ENCODE measurements at regions not wholly inside any gene's neighbourhood (a gene's known extent, or its start where the extent isn't known, plus 50 kb on each side); places are given as distances from the start of the nearest gene placed in this dataset.

GRCh38 chr2:168304024-168304681 is 56.8 kb upstream of the STK39 start:
- in situ Hi-C loops (cut with MboI) = no loop called here
- Histone ChIP-seq H3K4me1 (replicated peaks in 1 of 2; ENCODE audit: control insufficient read depth in 2 of 2, insufficient read depth in 2 of 2, low read length in 2 of 2) (no peaks in the 10 kb centered on the region), H4K20me1 (replicated peaks; ENCODE audit: control insufficient read depth, insufficient read depth, low read length) (no peaks in the 10 kb centered on the region), H3K9ac (ENCODE audit: insufficient read depth in 1 of 2, low read depth in 2 of 2, low read length in 2 of 2) (no peak overlapping the region), H3K27ac (ENCODE audit: extremely low read depth, low read depth, low read length) (no peak overlapping the region), H3K36me3 (ENCODE audit: control insufficient read depth, insufficient read depth, low read length) (no peaks in the 10 kb centered on the region), H3K27me3 (ENCODE audit: control insufficient read depth in 2 of 2, insufficient read depth in 2 of 2, low read length in 2 of 2) (no peaks in the 10 kb centered on the region), H3K4me3 (no peak overlapping the region), H3K4me2 (ENCODE audit: insufficient read depth, low read length) (no peak overlapping the region), H2AFZ (ENCODE audit: low read depth, low read length) (no peak overlapping the region), H3K9me3 (replicated peaks; ENCODE audit: control insufficient read depth, insufficient read depth, low read depth, low read length) (no peaks in the 10 kb centered on the region), H3K79me2 (ENCODE audit: control insufficient read depth, insufficient read depth, low read length) (no peaks in the 10 kb centered on the region), H3K9me1 (ENCODE audit: control insufficient read depth, insufficient read depth, low read length) (no peaks in the 10 kb centered on the region)
- FAIRE-seq = no peak
- intact Hi-C loops (cut with micrococcal nuclease) = no loop called here
- ChIA-PET POLR2A (no interaction called here), CTCF (ENCODE audit: low intra/inter-chr PET ratio) (no interaction called here)
- DNase-seq (ENCODE audit: extremely low read depth in 1 of 4, low spot score in 3 of 4) = no peak
- ATAC-seq = no peak
- no TSS peak for BruUV-seq (replicated peaks)
- TF ChIP-seq NCOA1 (IDR thresholded peaks at IDR 0.05; ENCODE audit: low read depth) (no peak), ZNF146 (CRISPR knock-in tag; IDR thresholded peaks at IDR 0.05; ENCODE audit: unreplicated experiment) (no peak), NFXL1 (CRISPR knock-in tag; IDR thresholded peaks at IDR 0.05) (no peak), KLF13 (tag; IDR thresholded peaks at IDR 0.05; ENCODE audit: borderline replicate concordance, low read depth) (no peak), CC2D1A (IDR thresholded peaks at IDR 0.05) (no peak), RCOR1 (IDR thresholded peaks at IDR 0.05; ENCODE audit: borderline replicate concordance in 1 of 2, low read depth in 2 of 2, low read length in 2 of 2) (no peak), TAL1 (IDR thresholded peaks at IDR 0.05) (no peak), ELF4 (CRISPR knock-in tag; IDR thresholded peaks at IDR 0.05) (no peak), RBM25 (IDR thresholded peaks at IDR 0.05; ENCODE audit: low read depth, low read length, severe bottlenecking) (no peak), TSC22D4 (tag; IDR thresholded peaks at IDR 0.05) (no peak), RFX1 (IDR thresholded peaks at IDR 0.05) (no peak), CEBPG (CRISPR knock-in tag; IDR thresholded peaks at IDR 0.05) (no peak), CEBPG (tag; conservative IDR thresholded peaks at IDR 0.05 in 1 of 2, IDR thresholded peaks at IDR 0.05 in 1 of 2) (no peak), HLTF (IDR thresholded peaks at IDR 0.05) (no peak), ZNF347 (CRISPR knock-in tag; IDR thresholded peaks at IDR 0.05; ENCODE audit: low read depth) (no peak), ZSCAN32 (CRISPR knock-in tag; IDR thresholded peaks at IDR 0.05) (no peak), EP400 (IDR thresholded peaks at IDR 0.05) (no peak), CEBPZ (IDR thresholded peaks at IDR 0.05; ENCODE audit: borderline replicate concordance, low read depth, low read length) (no peak), MITF (IDR thresholded peaks at IDR 0.05) (no peak), ZKSCAN1 (IDR thresholded peaks at IDR 0.05; ENCODE audit: low read depth, low read length) (no peak)
- 3% methylated on average over 3 of the region's 3 CpGs for WGBS (ENCODE audit: insufficient coverage, low coverage, missing lambda C conversion rate)

Data from K562 (cell line).